ENCODE measurements at regions not wholly inside any gene's neighbourhood (a gene's known extent, or its start where the extent isn't known, plus 50 kb on each side); places are given as distances from the start of the nearest gene placed in this dataset.

GRCh38 chr3:34808287-34808686 lies 831.0 kb upstream of the ARPP21 start:
- no peak for DNase-seq (ENCODE audit: unreplicated experiment)
- no peaks in the 10 kb centered on the region for H3K36me3 Mint-ChIP-seq (ENCODE audit: insufficient read depth, unreplicated experiment)
- no TSS peak for BruUV-seq (replicated peaks)
- TF ChIP-seq, protein P1, sequence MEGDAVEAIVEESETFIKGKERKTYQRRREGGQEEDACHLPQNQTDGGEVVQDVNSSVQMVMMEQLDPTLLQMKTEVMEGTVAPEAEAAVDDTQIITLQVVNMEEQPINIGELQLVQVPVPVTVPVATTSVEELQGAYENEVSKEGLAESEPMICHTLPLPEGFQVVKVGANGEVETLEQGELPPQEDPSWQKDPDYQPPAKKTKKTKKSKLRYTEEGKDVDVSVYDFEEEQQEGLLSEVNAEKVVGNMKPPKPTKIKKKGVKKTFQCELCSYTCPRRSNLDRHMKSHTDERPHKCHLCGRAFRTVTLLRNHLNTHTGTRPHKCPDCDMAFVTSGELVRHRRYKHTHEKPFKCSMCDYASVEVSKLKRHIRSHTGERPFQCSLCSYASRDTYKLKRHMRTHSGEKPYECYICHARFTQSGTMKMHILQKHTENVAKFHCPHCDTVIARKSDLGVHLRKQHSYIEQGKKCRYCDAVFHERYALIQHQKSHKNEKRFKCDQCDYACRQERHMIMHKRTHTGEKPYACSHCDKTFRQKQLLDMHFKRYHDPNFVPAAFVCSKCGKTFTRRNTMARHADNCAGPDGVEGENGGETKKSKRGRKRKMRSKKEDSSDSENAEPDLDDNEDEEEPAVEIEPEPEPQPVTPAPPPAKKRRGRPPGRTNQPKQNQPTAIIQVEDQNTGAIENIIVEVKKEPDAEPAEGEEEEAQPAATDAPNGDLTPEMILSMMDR (IDR thresholded peaks at IDR 0.05; ENCODE audit: unreplicated experiment), result no peak
- no peaks in the 10 kb centered on the region for H3K9me3 Mint-ChIP-seq (ENCODE audit: unreplicated experiment)
- H3K4me1 Mint-ChIP-seq (ENCODE audit: insufficient read depth, unreplicated experiment), result no peaks in the 10 kb centered on the region
- intact Hi-C loops (cut with micrococcal nuclease), result no loop called here
- H3K27me3 Mint-ChIP-seq (ENCODE audit: insufficient read depth, unreplicated experiment), result no peaks in the 10 kb centered on the region
- H3K27ac Mint-ChIP-seq (ENCODE audit: low read depth, unreplicated experiment), result no peak overlapping the region
- ChIA-PET CTCF (interaction anchor here (0.6 to 0.8 kb wide), 5 partner anchors 10 to 330 kb away, joined by 3 to 4 read pairs (median 3); no protein-coding TSS in a partner anchor), POLR2A (no interaction called here)
- H3K4me3 Mint-ChIP-seq (ENCODE audit: unreplicated experiment), result no peak overlapping the region

- no TSS peak for BruUV-seq (replicated peaks)
- Mint-ChIP-seq H3K27me3 (ENCODE audit: insufficient read depth, unreplicated experiment) (no peaks in the 10 kb centered on the region), H3K9me3 (ENCODE audit: unreplicated experiment) (peaks cover 6% of the 10 kb centered on the region), H3K36me3 (ENCODE audit: insufficient read depth, unreplicated experiment) (no peaks in the 10 kb centered on the region), H3K4me3 (ENCODE audit: unreplicated experiment) (no peak overlapping the region), H3K4me1 (ENCODE audit: insufficient read depth, unreplicated experiment) (no peaks in the 10 kb centered on the region), H3K27ac (ENCODE audit: low read depth, unreplicated experiment) (no peak overlapping the region)
- intact Hi-C loops (cut with micrococcal nuclease), result no loop called here
- DNase-seq (ENCODE audit: unreplicated experiment), result no peak
- CTCF ChIA-PET, result interaction anchor here (0.7 kb wide), 1 partner anchor 12 kb away, joined by 5 read pairs; no protein-coding TSS in a partner anchor
- TF ChIP-seq, protein P1 (IDR thresholded peaks at IDR 0.05; ENCODE audit: unreplicated experiment), result no peak
- POLR2A ChIA-PET, result no interaction called here
Measured at GRCh38 chr3:34828847-34829246, 810.5 kb upstream of the ARPP21 start.

DNA sequence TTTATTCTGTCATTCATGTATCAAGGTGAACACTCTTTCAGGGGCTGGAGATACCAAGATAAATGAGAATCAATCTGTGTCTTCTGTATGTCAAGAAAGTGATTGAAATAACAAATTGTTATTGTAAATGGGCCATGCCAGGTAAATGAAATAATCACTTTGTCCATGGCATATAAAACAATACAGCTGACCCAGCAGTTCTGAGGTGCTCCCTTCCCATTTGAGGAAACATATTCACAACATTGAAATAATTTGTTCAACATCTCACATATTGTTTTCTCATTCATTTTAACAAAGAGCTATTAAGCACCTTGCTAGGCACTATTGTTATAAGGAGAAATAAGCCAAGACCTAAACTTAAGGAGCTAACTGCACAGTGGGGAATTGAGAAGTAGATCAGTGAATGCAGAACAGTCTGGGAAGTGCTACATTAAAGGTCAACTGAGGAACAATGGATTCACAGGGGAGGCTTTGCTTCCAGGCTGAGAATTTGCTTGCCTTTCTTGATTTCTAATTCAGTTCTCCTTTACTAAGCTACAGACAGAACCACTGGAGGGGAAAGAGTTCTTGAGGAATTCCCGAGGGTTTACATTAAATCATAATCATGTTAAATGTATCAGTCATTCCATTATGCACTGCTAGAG lies 806.3 kb upstream of the ARPP21 start:
- H3K27ac Mint-ChIP-seq (ENCODE audit: low read depth, unreplicated experiment), result no peak overlapping the region
- no peaks in the 10 kb centered on the region for H3K36me3 Mint-ChIP-seq (ENCODE audit: insufficient read depth, unreplicated experiment)
- H3K4me3 Mint-ChIP-seq (ENCODE audit: unreplicated experiment), result no peak overlapping the region
- POLR2A ChIA-PET, result no interaction called here
- DNase-seq (ENCODE audit: unreplicated experiment), result no peak
- no TSS peak for BruUV-seq (replicated peaks)
- intact Hi-C loops (cut with micrococcal nuclease), result no loop called here
- no peaks in the 10 kb centered on the region for H3K4me1 Mint-ChIP-seq (ENCODE audit: insufficient read depth, unreplicated experiment)
- H3K9me3 Mint-ChIP-seq (ENCODE audit: unreplicated experiment), result no peaks in the 10 kb centered on the region
- TF ChIP-seq, protein P1 (IDR thresholded peaks at IDR 0.05; ENCODE audit: unreplicated experiment), result no peak
- no peaks in the 10 kb centered on the region for H3K27me3 Mint-ChIP-seq (ENCODE audit: insufficient read depth, unreplicated experiment)
- CTCF ChIA-PET, result interaction anchor here (0.6 kb wide), 2 partner anchors 1092 to 1997 kb away, joined by 3 to 5 read pairs; no protein-coding TSS in a partner anchor

GRCh38 chr3:34837848-34838741 lies 801.2 kb upstream of the ARPP21 start:
- H3K4me3 Mint-ChIP-seq (ENCODE audit: unreplicated experiment), result no peak overlapping the region
- no peak for DNase-seq (ENCODE audit: unreplicated experiment)
- POLR2A ChIA-PET, result no interaction called here
- intact Hi-C loops (cut with micrococcal nuclease), result no loop called here
- no peaks in the 10 kb centered on the region for H3K4me1 Mint-ChIP-seq (ENCODE audit: insufficient read depth, unreplicated experiment)
- no peaks in the 10 kb centered on the region for H3K9me3 Mint-ChIP-seq (ENCODE audit: unreplicated experiment)
- no TSS peak for BruUV-seq (replicated peaks)
- peaks cover 14% of the 10 kb centered on the region for H3K27me3 Mint-ChIP-seq (ENCODE audit: insufficient read depth, unreplicated experiment)
- no peak overlapping the region for H3K27ac Mint-ChIP-seq (ENCODE audit: low read depth, unreplicated experiment)
- H3K36me3 Mint-ChIP-seq (ENCODE audit: insufficient read depth, unreplicated experiment), result no peaks in the 10 kb centered on the region
- TF ChIP-seq, protein P1 (IDR thresholded peaks at IDR 0.05; ENCODE audit: unreplicated experiment), result no peak
- CTCF ChIA-PET, result no interaction called here
